Esophagus muscularis mucosa (tissue), 3 donors: ENCODE measurements at regions not wholly inside any gene's neighbourhood (a gene's known extent, or its start where the extent isn't known, plus 50 kb on each side); places are given as distances from the start of the nearest gene placed in this dataset.

Experiments used
- CTCF ChIP-seq, 3 experiments: fragments of 200-600 bp in 2 of 3; fragments of 450-650 bp in 1 of 3; sonication (generic) in 2 of 3; IDR thresholded peaks; one replicate each; pipeline ENCODE4 v1.5.1; 2017 to 2019; ENCODE audit warnings: antibody characterized with exemption in 3 of 3, mild to moderate bottlenecking in 2 of 3, moderate library complexity in 1 of 3
- POLR2A ChIP-seq: fragments of 450-650 bp; IDR thresholded peaks from one replicate; pipeline ENCODE4 v1.6.1; 2017; ENCODE audit warnings: antibody characterized with exemption, moderate library complexity, mild to moderate bottlenecking, low read depth

GRCh38 chr10:52616395-52616764 lies 156.2 kb downstream of the MBL2 start:
- TF ChIP-seq POLR2A (no peak), CTCF (IDR thresholded peaks at IDR 0.05) (no peak)
